GM12872 (cell line): ENCODE measurements at regions not wholly inside any gene's neighbourhood (a gene's known extent, or its start where the extent isn't known, plus 50 kb on each side); places are given as distances from the start of the nearest gene placed in this dataset.

ENCODE experiments used
- TF ChIP-seq, protein P1 (sequence below): IDR thresholded peaks from 3 replicates; pipeline ENCODE4 v1.5.1; 2011; ENCODE audit warnings: low read depth, mild to moderate bottlenecking, low read length, moderate library complexity; ENCODE audit not compliant: insufficient read depth

DNA sequence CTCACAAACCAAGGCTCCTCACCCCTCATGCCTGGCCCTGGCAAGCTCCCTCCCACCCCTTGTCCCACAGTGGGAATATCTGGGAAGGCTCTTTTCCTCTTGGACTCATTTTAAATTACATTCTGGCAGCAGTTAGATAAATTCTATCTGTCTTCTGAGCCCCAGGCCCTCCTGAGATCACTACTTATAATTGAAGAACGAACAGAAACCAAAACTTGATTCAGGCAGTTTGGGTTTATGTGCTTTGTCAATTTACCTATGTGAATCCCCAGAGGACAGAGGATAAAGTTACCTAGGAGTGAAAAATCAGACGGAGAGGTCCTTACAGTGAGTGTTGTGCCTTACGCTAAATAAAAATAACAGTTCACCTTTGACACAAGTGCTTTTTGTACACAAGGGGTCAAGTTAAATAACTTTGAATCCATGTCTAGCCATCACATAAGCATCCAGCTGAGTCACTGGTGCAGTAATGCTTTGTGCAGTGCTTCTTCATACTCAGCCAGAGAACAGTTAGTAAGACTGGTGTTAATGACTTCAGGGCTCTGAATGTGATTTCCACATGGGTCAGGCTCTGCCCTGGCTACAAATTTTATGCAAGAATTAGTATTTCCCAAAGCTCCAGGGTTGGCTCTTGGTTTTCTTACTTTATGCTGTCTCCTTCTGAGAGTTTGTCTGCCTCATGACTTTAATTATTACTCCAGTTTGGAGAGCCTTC, 329.3 kb downstream of the INSIG2 start:
- TF ChIP-seq, protein P1, sequence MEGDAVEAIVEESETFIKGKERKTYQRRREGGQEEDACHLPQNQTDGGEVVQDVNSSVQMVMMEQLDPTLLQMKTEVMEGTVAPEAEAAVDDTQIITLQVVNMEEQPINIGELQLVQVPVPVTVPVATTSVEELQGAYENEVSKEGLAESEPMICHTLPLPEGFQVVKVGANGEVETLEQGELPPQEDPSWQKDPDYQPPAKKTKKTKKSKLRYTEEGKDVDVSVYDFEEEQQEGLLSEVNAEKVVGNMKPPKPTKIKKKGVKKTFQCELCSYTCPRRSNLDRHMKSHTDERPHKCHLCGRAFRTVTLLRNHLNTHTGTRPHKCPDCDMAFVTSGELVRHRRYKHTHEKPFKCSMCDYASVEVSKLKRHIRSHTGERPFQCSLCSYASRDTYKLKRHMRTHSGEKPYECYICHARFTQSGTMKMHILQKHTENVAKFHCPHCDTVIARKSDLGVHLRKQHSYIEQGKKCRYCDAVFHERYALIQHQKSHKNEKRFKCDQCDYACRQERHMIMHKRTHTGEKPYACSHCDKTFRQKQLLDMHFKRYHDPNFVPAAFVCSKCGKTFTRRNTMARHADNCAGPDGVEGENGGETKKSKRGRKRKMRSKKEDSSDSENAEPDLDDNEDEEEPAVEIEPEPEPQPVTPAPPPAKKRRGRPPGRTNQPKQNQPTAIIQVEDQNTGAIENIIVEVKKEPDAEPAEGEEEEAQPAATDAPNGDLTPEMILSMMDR, result no peak

DNA sequence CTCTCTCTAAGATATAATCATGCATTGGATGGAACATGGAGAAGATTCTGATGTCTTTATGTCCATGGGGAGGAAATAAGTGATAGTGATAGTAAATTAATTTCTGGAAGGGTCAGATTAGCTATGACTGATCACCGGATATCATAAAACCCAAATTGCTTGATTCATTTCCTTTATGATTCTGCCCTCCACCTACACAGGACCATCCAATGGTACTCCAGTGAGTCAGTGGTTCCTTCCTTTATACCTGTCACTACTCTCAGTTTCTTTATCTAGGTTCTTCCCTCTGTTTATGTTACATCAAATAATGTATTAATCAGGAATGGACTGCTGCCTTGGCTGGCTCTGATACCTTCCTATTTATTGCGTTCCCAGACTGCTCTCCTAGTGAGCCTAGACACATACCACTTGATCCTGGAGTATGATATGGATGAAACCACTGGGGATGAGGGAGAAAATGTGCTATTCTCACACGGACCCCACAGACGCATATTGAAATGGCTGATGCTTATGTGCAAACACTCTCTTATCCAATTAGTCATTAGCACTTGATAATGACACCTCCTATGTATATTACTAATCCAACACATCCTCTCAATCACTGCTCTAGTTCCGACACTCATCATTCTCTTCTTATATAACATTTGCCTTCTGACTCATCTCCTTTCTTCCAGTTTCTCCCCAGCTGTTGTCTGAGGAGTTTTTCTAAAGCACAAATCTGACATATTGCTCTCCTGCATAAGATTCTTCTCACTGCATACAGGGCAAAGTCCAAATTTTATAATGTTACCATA, 315.6 kb downstream of the INSIG2 start:
- TF ChIP-seq, protein P1, result no peak

GRCh38 chr2:118388771-118389170, 300.5 kb downstream of the INSIG2 start:
- TF ChIP-seq, protein P1, result no peak

GRCh38 chr2:118387509-118387908, 299.2 kb downstream of the INSIG2 start:
- TF ChIP-seq, protein P1, result no peak

GRCh38 chr2:118386641-118387302, 298.5 kb downstream of the INSIG2 start:
- TF ChIP-seq, protein P1, result no peak

DNA sequence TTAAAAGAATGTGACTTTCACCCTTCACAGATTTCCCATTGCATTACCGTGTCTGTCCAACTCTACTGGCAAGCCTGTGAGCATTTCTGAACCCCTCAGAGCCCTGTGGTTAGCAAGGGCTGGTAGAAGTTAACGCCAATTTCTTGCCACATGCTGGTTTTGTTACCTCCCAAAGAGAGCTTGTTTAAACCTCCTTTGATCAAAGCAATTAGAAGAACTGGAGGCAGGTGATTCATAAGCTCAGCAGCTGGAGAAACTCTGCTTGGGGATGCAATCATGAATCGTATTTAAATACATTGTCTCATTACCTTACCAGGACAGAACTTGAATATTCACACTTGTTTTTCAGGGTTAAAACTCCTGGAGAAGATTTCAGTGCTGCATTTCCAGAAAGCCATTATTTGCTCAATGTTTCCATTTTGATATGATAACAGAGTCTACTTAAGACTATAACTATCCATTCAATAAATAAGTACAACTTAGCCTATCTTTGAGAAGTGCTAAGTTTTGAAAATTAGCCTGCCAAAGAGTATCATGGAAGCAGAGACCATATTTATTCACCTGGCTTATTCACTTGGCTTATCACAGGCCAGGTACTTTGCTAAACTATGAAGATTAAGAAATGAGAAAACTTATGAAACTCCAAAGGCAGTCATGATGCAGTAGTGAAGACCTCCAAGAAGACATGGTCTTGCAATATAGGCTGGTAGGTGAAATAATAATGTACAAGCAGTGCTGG, 292.8 kb downstream of the INSIG2 start:
- TF ChIP-seq, protein P1, result no peak

DNA sequence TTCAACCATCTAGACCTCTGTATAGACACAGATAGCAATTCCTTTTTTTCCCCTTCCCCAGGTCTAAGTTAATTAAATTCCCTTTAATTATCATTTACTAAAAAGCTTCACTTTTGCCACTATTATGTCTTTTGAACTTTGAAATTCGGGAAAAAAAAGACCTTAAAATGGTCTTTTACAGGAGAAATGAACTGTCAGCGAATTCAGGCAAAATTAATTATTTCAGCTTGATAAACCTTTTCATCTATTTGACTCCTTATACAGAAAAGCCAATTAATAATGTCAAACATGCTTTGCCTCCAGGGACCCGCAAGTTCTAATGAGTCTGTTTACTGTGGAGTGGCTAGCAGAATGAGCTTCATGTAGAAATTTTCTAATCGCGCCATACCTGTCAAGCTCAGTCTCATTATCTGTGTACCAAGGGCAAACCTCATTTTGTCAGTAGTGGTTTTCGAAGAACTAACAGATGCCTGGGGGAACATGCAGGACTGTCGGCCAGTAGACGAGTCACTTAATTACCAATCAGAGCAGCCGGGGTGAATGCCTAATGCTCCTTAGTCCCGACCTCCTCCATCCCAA, 287.7 kb downstream of the INSIG2 start:
- TF ChIP-seq, protein P1, result no peak
